ENCODE measurements at regions not wholly inside any gene's neighbourhood (a gene's known extent, or its start where the extent isn't known, plus 50 kb on each side); places are given as distances from the start of the nearest gene placed in this dataset.

GRCh38 chr14:61636291-61636690 lies 59.0 kb upstream of the HIF1A start:
- Histone ChIP-seq H3K36me3 (no peaks in the 10 kb centered on the region), H3K27me3 (no peaks in the 10 kb centered on the region), H3K4me3 (no peak overlapping the region), H3K4me1 (no peaks in the 10 kb centered on the region), H3K27ac (no peak overlapping the region), H3K9me3 (no peaks in the 10 kb centered on the region)
- TF ChIP-seq CTCF (IDR thresholded peaks at IDR 0.05) (no peak), POLR2AphosphoS5 (IDR thresholded peaks at IDR 0.05) (no peak), EP300 (IDR thresholded peaks at IDR 0.05) (no peak), POLR2A (IDR thresholded peaks at IDR 0.05) (no peak)
- 85% methylated on average over 1 of the region's 1 CpG for WGBS
- no peak for DNase-seq (ENCODE audit: low spot score in 2 of 2)

- DNase-seq (ENCODE audit: low spot score in 2 of 2) = no peak
- H3K4me3 ChIP-seq = no peak overlapping the region
- H3K27me3 ChIP-seq = no peaks in the 10 kb centered on the region
- TF ChIP-seq CTCF (IDR thresholded peaks at IDR 0.05) = no peak
- no peak for TF ChIP-seq POLR2A (IDR thresholded peaks at IDR 0.05)
- no peak overlapping the region for H3K27ac ChIP-seq
- no peaks in the 10 kb centered on the region for H3K9me3 ChIP-seq
- no peaks in the 10 kb centered on the region for H3K4me1 ChIP-seq
- 94% methylated on average over 3 of the region's 3 CpGs for WGBS
- H3K36me3 ChIP-seq = no peaks in the 10 kb centered on the region
Measured at GRCh38 chr14:61636779-61637178, 58.5 kb upstream of the HIF1A start.

GRCh38 chr14:61638595-61639387 lies 56.5 kb upstream of the HIF1A start:
- Histone ChIP-seq H3K36me3 (no peaks in the 10 kb centered on the region), H3K4me1 (peaks cover 7% of the 10 kb centered on the region), H3K4me3 (no peak overlapping the region), H3K9me3 (no peaks in the 10 kb centered on the region), H3K27ac (no peak overlapping the region), H3K27me3 (no peaks in the 10 kb centered on the region)
- TF ChIP-seq EP300 (IDR thresholded peaks at IDR 0.05) (no peak), CTCF (IDR thresholded peaks at IDR 0.05) (no peak), POLR2A (IDR thresholded peaks at IDR 0.05) (no peak), POLR2AphosphoS5 (IDR thresholded peaks at IDR 0.05) (no peak)
- 87% methylated on average over 12 of the region's 12 CpGs for WGBS
- no peak for DNase-seq (ENCODE audit: low spot score in 2 of 2)

GRCh38 chr14:61640158-61641136 lies 54.9 kb upstream of the HIF1A start:
- DNase-seq (ENCODE audit: low spot score in 2 of 2) = no peak
- Histone ChIP-seq H3K27ac (no peak overlapping the region), H3K4me1 (peaks cover 13% of the 10 kb centered on the region), H3K27me3 (no peaks in the 10 kb centered on the region), H3K4me3 (no peak overlapping the region), H3K36me3 (no peaks in the 10 kb centered on the region), H3K9me3 (no peaks in the 10 kb centered on the region)
- WGBS = 92% methylated on average over 13 of the region's 14 CpGs
- TF ChIP-seq POLR2AphosphoS5 (IDR thresholded peaks at IDR 0.05) = no peak
- no peak for TF ChIP-seq EP300 (IDR thresholded peaks at IDR 0.05)
- TF ChIP-seq POLR2A (IDR thresholded peaks at IDR 0.05) = no peak
- TF ChIP-seq CTCF (IDR thresholded peaks at IDR 0.05) = no peak
